HG03521 (cell line): ENCODE measurements at regions not wholly inside any gene's neighbourhood (a gene's known extent, or its start where the extent isn't known, plus 50 kb on each side); places are given as distances from the start of the nearest gene placed in this dataset.
"Not testable (repeated sequence)": the region's sequence is repeated elsewhere in the genome, so short reads cannot be mapped to it uniquely, and the experiment has no call there.

ENCODE experiments used
- ATAC-seq: cut with Tn5 transposase; IDR thresholded peaks from one replicate; pipeline ENCODE4 v1.9.1; 2021; ENCODE audit warnings: mild to moderate bottlenecking, moderate library complexity; ENCODE audit not compliant: unreplicated experiment

DNA sequence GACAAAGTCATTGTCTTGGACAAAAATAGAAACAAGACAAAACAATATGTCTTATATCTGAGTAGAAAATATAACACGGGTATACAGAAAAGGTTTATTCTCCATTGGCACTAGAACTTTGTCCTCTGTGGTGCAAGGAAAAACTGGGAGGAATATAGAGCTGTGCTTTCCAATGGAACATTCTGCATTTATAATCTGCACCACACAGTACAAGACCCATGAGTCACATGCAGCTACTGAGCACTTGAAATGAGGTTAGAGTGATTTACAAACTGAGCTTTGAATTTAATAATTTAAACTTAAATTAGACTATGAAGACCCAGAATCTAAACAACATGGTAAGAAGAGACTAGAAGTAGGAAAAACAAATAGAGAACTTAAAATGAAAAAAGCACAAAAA lies 86.1 kb downstream of the RAP2A start:
- ATAC-seq = no peak

DNA sequence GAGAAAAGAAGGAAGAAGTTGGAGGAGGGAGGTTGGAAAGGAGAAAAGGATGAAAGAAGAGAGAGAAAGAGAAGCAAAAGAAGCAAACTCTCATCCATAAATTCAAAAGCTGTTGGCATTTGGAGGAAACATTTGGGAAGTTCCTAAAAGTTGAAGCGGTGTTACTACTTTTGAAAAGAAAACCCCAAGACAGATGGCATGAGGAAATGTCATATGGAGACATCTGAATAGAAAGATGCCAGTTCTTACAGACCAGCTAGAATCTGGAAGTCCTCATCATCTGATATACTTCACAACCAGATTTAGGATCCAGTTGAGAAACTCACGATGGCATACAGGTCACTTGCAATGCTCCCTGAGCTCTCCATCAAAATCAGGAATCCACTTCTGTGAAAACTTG lies 86.9 kb downstream of the RAP2A start:
- ATAC-seq = no peak

DNA sequence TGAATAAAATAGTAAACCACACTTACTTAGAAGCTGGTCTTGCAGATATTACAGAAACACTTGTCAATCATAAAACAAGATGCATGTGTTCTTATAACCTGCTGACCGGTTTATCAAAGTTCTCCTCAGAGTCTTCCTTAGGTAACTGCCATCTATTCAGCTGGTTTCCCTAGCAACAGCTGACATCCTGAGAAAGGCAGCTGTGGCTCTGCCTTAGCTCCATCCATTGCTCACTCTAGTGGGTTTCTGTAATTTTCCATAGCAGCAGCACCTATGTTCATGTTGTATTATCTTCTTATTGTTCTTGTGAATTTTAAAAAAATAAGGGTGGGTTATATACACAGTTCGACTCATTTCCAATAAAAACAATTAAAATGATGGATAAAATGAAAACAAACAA lies 87.8 kb downstream of the RAP2A start:
- ATAC-seq = no peak

DNA sequence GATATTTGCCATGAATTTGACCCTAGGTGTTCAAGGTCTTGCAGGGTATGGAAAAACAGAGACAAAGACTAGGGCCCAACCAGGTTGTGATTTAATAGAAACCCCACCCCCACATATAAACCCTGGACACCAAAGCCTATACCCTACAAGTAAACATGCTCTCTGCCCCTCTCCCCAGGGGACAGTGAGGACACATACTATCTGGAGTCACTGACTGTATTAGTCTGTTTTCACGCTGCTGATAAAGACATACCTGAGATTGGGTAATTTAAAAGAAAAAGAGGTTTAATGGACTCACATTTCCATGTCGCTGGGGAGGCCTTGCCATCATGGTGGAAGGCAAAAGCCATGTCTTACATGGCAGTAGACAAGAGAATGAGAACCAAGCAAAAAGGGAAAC lies 88.3 kb downstream of the RAP2A start:
- no peak for ATAC-seq

DNA sequence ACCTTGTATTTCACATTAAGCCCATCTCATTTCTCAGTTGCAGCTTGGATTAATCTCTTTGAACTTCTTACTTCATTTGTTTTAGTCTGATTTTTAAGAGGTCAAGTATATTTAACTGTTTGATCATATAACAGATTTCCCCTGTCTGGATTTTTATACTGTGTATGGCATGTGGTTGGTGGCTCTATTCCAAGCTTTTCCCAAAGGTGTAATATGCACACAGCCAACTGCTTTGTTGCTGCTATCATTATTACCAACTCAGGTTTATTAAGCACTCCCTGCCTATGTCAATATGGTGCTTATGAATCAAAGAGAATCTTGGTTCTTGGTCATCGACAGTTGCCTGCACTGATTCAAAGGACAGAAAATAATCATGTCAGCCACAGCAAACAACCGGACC lies 92.6 kb downstream of the RAP2A start:
- no peak for ATAC-seq

DNA sequence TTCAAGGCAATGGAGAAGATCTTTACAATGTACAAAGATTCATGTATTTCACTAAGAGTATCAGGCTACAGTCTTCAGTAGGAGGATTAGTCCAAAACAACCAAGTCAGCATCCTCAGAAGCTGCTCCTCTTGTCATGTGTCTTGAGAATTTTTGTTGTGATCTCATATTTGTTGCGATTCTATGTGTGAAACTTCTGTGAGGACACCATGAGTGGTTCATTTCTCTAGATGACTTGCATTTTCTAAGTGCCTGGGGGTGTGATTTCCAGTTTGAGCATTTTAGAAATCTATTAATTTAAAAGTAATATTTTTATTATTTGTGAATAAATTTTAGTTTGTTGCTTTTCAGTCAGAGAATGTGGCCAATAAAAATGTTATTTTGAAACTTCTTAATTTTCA lies 94.5 kb downstream of the RAP2A start:
- no peak for ATAC-seq

DNA sequence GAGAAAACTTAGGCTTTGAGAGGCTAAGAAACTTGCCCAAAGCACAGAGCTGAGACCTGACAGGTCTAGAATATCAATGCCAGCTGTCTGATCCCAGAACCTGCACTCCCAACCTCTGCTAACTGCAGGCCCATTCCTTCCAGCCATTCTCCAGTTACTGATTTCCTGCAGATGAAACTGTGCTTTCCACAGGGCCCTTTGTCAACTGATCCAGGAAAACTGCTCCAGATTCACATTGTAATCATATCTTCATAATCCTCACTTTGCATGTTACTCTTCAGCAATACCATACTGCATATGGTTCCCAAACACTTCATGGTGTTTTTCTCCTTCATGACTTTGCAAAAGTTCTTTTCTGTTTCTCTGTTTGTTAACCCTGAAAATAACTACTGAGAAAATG lies 100.6 kb downstream of the RAP2A start:
- ATAC-seq = no peak

DNA sequence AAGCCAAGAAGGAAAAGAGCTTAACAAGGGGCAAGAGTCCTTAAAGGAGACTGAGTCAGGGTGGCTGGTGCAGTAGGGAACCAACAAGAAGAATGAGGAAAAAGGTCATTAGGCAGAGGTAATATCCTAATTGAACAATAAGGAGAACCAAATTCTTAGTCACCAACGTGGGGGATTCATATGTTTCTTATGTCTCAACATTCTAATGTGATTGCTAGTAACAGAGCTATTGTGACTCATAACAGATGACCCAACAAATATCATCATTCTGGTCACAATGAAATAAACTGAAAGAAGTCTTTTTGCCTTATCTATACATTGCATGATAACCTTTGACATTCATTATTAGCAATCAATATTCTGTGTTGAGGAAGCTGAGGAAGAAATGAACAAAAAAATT lies 101.6 kb downstream of the RAP2A start:
- no peak for ATAC-seq

DNA sequence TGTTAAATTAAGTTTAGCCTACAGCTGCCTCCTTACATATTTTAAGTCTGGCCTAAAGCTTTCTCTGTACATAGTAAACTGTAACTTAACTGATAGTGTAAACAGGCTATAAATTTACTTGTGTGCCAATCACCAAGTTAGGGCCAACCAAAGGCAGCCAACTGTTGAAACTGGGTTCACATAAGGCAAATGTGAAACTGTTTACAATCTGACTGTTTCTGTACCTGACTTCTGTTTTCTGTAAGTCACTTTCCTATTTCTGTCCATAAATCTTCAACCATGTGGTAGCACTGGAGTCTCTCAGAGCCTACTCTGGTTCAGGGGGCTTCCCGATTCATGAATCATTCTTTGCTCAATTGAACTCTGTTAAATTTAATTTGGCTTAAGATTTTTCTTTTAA lies 103.1 kb downstream of the RAP2A start:
- ATAC-seq = peak; percentile 73

DNA sequence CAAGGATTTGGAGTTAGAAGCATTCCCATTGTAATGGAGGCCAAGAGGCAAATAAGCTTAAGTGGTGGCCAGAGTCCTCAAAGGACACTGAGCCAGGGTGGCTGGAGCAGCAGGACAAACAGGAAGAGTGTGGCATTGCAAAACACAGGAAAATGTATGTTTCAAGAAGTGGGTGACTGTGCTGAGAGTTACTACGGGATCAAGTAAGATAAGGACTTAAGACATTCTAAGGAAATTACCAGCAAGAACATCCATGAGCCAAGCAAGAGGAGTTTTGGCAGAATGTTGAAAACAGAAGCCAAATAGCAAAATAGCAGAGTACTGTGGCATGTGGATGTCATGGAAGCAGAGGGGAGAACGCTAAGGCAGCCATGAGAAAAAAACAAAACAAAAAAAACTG lies 104.2 kb downstream of the RAP2A start:
- ATAC-seq = no peak

DNA sequence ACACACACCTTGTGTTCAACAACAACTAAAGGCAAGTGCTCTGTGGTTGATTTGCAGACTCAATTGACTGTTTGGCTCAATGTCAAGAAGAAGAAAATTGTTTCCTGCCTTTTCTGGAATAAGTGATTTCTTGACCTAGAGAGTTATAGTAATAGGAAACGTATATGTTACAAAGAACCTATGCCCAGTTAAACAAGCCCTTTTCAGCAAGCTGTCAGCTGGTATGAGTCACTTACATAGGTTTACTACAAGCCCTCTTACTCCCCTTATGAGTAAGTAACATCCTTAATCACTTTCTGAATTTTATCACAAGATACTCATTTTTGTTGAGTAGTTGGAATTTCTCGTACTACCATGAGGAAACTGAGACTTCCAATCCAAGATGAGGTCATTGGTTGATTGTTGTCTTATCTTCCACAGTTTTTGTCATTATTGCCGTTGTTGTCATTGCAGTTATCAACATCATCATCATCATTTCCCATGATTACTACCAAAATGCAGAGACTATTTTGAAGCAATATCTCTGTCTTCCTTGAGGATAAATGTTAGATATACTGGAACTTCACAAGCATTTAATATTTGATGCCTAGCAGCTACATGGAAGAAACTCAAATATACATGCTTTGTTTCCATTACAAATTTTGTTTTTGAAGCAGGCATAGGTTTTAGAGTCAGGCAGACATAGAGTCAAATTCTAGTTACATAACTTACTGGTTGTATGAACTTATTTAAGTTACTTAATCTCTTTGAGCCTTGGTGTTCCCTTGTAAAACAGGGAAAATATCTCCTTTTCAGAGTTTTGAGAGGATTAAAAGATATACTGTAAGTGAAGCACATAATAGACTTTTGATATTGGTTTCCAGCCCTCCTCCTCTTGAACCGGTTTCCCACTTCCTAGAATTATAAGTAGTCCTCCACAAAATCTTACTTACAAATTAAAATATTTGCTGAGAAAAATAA lies 106.0 kb downstream of the RAP2A start:
- peak; percentile 37 for ATAC-seq

DNA sequence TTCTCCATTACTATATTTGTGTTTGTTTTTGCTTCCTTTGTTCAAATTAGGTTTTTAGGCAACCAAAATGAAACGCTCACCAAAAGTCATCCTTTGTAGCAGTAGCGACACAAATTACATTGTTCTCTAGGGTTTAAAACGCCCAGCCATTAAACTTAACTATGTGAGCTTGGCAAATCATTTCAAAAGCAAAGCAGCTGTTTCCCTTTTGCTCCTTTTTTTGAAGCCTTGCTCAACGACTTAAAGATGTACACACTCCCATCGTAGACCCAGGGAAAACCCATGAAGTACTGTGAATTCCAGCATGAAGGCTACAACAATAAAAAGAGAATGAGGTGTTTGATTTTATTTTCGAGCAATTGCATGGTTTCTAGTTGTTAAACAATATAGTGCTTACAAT lies 106.7 kb downstream of the RAP2A start:
- no peak for ATAC-seq

DNA sequence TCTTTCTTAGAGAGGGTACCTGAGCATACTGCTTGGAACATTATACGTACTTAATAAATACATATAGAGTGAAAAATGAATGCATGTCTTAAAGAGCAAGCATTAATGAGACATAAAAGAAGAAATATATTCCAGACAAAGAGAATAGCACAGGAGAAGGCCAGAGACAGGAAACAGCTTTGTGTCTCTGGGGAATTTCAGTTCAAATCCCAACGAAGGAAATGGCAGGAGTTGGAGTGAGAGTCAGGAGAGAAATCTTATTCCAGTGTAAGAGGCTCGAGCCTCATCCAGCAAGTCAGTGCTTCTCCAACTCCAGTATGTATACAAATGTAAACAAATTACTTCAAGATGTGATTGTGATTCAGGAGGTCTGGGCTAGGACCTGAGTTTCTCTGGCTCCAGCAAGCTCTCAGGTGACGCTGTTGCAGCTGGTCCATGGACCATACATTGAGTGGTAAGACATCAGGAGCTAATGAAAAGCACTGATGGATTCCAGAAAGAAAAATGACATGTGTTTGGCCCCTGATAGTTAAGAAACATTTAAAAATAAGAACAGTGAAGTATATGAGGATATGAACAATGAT lies 108.2 kb downstream of the RAP2A start:
- no peak for ATAC-seq

DNA sequence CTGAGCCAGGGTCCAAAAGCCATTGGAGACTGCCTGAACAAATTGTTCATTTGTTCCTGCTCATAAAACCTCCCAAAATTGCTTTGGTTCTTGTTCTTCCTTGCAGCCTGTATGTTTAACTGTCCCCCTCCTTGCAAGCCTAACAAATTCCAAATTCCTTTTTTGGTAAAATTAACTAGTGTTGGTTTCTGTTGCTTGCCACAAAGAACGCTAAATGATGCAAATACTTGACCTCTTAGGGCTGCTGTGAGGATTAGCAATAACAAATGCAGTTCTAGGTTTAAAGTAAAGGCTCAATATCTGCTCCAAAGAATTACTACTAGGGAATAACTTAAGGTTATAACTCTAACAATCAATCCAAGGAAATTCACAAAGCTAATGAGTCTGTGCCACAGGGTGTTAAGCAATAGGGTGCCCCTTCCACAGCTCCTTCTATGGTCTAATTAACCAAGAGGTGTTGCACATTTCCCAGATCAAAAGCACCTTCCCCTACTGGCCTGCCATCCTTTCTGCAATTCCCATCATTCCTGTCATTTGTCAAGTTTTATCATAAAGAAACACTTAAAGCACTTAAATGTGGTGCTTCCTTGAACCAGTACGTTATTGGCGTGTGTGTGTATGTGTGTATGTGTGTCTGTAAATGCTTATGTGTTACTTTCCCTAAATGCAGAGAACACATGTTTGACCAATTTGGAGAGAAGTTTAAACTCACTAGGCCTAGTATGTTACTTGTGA lies 110.2 kb downstream of the RAP2A start:
- ATAC-seq = no peak

DNA sequence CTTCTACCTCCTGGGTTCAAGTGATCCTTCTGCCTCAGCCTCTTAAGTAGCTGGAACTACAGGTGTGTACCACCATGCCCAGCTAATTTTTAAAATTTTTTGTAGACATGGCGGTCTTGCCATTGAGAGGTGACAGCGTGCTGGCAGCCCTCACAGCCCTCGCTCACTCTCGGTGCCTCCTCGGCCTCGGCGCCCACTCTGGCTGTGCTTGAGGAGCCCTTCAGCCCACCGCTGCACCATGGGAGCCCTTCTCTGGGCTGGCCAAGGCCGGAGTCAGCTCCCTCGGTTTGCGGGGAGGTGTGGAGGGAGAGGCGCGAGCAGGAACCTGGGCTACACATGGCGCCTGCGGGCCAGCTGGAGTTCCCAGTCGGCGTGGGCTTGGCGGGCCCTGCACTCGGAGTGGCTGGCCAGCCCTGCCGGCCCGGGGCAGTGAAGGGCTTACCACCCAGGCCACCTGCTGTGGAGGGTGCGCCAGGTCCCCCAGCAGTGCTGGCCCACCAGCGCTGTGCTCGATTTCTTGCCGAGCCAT lies 111.1 kb downstream of the RAP2A start:
- ATAC-seq = not testable (repeated sequence)

DNA sequence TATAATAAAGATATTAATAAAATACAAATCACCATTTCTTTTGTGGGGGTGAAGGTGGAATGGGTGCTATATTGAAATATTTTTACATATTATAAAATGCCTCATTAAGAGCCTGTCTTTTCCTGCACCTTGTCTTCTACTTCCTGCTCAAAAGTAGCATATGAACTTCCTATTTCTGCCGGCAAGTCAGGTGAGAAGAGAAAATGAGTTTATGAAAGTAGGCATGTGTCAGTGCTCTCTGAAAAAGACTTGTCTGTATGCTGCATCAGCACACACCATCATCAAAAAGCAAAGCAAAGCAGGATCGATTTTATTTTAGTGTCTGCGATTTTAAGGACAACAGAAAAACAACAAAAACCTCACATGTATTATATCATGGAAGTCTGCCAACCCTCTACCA lies 114.2 kb downstream of the RAP2A start:
- ATAC-seq = no peak

DNA sequence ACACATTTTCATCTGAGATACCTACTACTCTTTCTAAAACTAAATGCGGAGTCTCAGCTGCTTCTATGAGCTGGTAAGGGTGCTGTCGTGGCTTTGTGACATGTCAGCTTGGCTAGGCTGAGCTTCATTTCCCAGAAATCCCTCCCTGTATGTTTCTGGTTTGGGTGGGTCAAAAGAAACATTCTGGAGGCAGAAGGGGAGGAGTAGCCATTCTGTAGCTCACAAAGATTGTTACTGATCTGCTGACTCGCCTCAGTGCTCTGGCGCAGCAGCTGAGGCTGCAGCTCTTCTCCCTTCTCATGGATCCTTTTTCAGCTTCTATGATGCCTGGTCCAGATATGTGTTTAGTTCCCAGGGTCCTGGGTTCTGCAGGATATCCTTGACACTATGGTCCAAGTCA lies 114.7 kb downstream of the RAP2A start:
- ATAC-seq = no peak

DNA sequence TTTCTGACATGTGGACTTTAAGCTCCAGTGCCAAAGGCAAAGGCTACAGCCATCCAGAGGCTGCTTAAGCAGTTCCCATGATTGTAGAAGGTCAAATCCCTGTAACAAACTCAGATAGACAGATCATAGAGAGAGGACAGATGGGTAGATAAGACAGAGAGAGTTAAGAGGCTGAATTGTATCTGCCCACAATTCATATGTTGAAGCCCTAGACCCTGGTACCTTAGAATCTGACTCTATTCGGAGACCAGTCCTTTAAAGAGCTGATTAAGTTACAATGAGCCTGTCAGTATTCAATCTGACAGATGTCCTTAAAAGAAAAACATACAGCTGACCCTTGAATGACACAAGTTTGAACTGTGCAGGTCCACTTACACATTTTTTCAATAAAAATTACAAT lies 115.2 kb downstream of the RAP2A start:
- no peak for ATAC-seq

DNA sequence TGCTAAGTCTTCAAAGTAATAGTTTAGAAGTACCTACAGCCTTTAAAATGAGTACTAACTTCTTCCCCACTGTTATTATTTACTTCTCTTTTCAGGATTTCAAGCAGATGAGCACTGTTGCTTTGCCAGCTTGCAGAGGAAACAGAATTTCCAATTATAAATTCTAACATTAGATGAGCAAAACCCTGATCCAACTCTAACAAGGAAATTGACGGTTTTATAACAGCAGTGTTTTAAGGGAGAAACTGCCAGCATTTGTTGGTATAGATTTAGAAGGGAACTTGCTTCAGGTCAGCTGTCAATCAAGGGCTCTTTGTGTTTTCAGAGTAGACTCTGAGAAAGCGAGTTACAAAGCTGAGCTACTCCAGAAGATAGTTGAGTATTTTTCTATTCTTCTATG lies 120.5 kb downstream of the RAP2A start:
- ATAC-seq = no peak

DNA sequence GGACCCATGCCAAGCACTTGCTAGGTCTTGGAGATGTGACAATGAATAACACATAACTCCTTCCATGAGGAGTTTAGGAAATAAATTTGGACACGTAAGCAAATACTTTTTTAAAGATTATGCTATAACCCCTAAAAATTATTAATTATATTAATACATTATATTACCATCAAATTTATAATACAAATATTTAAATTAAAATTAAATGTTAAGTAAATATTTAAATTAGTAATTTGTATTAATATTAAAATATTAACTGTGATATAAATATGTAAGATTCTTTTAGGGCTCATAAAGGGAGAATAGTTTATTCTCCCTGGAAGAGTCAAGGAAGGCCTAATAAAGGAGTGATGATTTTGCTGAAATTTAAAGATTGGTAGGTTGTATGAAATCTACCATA lies 121.1 kb downstream of the RAP2A start:
- no peak for ATAC-seq

DNA sequence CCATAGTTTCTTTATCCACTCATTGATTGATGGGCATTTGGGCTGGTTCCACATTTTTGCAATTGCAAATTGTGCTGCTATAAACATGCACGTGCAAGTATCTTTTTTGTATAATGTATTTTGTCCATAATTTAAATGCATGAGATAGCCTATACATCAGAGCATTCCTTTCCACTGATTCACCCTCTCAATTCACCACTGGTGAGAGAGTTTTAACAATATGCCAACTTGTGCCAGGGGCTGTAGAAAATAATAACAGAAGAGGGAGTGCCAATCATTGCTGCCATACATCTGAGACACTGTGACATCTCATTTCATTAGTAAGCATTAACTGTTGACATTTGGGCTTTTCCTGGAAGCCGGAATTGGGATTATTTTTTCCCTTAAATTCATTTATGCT lies 125.1 kb downstream of the RAP2A start:
- no peak for ATAC-seq

DNA sequence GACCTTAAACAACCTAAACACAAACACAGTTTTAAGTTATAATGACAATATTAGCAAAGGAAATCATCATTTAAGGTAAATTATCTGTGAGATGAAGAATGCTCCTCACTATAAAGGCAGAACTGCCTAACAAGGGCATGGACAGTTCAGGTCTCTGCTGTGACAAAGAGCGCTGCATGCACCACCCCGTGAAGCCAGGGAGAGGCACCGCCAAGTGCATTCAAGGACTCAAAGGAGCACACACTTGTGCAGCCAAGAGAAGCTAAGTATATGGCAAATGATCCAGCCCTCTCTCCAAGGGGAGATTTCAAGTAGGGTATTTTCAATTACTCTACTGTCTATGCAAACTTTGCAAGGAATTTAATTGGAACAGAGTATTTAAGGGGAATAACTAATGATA lies 126.0 kb downstream of the RAP2A start:
- no peak for ATAC-seq
